ENCODE measurements at regions not wholly inside any gene's neighbourhood (a gene's known extent, or its start where the extent isn't known, plus 50 kb on each side); places are given as distances from the start of the nearest gene placed in this dataset.

GRCh38 chr2:180751306-180751920, 229.0 kb upstream of the UBE2E3 start:
- ChIA-PET CTCF (no interaction called here), RAD21 (ENCODE audit: low non-redundant PET in 1 of 2, low total read pairs in 2 of 2, uncharacterized antibody in 2 of 2, unreplicated experiment in 2 of 2) (no interaction called here), POLR2A (no interaction called here)
- no peaks in the 10 kb centered on the region for H3K36me3 ChIP-seq (ENCODE audit: control insufficient read depth in 1 of 2, insufficient read depth in 2 of 2, low read length in 2 of 2)
- H3K4me3 ChIP-seq (replicated peaks in 1 of 2; ENCODE audit: low read depth in 1 of 2, low read length in 2 of 2): no peak overlapping the region
- no peaks in the 10 kb centered on the region for H3K79me2 ChIP-seq (ENCODE audit: insufficient read depth, low read length)
- H3K4me1 ChIP-seq (ENCODE audit: control insufficient read depth in 1 of 2, insufficient read depth in 2 of 2, low read length in 2 of 2): peaks cover 0 to 7% of the 10 kb centered on the region in 2 experiments; a peak in 1 of 4 replicates
- no peak overlapping the region for H3K9ac ChIP-seq (ENCODE audit: low read length)
- no peaks in the 10 kb centered on the region for H3K9me3 ChIP-seq (ENCODE audit: control insufficient read depth in 1 of 2, insufficient read depth in 1 of 2, low read depth in 1 of 2, low read length in 2 of 2)
- BruUV-seq (replicated peaks): no TSS peak
- no peaks in the 10 kb centered on the region for H4K20me1 ChIP-seq (ENCODE audit: insufficient read depth)
- H3K27ac ChIP-seq (ENCODE audit: low read depth, low read length): no peak overlapping the region
- H3K4me2 ChIP-seq (ENCODE audit: low read length): no peak overlapping the region
- H2AFZ ChIP-seq (ENCODE audit: low read depth, low read length, poor library complexity, severe bottlenecking): no peak overlapping the region
- H3K27me3 ChIP-seq (ENCODE audit: insufficient read depth, low read length): no peaks in the 10 kb centered on the region
- TF ChIP-seq TCF7L2 (IDR thresholded peaks at IDR 0.05; ENCODE audit: borderline replicate concordance, extremely low read depth, insufficient read depth, insufficient read length): no peak
- no peak for TF ChIP-seq POLR2A (IDR thresholded peaks at IDR 0.05; ENCODE audit: borderline replicate concordance, extremely low read depth, insufficient read depth, insufficient read length)
- TF ChIP-seq MAX (IDR thresholded peaks at IDR 0.05): no peak
- no peak for TF ChIP-seq YY1 (IDR thresholded peaks at IDR 0.05; ENCODE audit: extremely low read depth, insufficient replicate concordance, low read depth, low read length)
- no peak for TF ChIP-seq CEBPB (IDR thresholded peaks at IDR 0.05; ENCODE audit: low read depth)
- TF ChIP-seq SP1 (IDR thresholded peaks at IDR 0.05; ENCODE audit: low read depth): no peak
- TF ChIP-seq ZFX (IDR thresholded peaks at IDR 0.05): no peak
- TF ChIP-seq SIN3A (IDR thresholded peaks at IDR 0.05; ENCODE audit: low read depth): no peak
- TF ChIP-seq EZH2phosphoT487 (IDR thresholded peaks at IDR 0.05; ENCODE audit: borderline replicate concordance): no peak
- no peak for TF ChIP-seq ELF1 (IDR thresholded peaks at IDR 0.05; ENCODE audit: borderline replicate concordance, low read depth)
- no peak for TF ChIP-seq ZNF274 (IDR thresholded peaks at IDR 0.05; ENCODE audit: low read depth, low read length)
- no peak for TF ChIP-seq JUND (IDR thresholded peaks at IDR 0.05)
- TF ChIP-seq EGR1 (IDR thresholded peaks at IDR 0.05; ENCODE audit: low read depth): no peak
- no peak for TF ChIP-seq FOSL1 (IDR thresholded peaks at IDR 0.05; ENCODE audit: low read depth)
- TF ChIP-seq REST (IDR thresholded peaks at IDR 0.05; ENCODE audit: low read depth): no peak
- TF ChIP-seq ATF3 (IDR thresholded peaks at IDR 0.05): no peak
- TF ChIP-seq SRF (IDR thresholded peaks at IDR 0.05; ENCODE audit: low read depth): no peak
- no peak for TF ChIP-seq EZH2 (IDR thresholded peaks at IDR 0.05)
- no peak for TF ChIP-seq ZBTB33 (IDR thresholded peaks at IDR 0.05; ENCODE audit: extremely low read depth, insufficient replicate concordance, low read length)
- TF ChIP-seq RAD21 (IDR thresholded peaks at IDR 0.05; ENCODE audit: low read depth): no peak
- no peaks in the 10 kb centered on the region for H3K9me2 ChIP-seq (ENCODE audit: insufficient read depth)
- ATAC-seq (no peak), DNase-seq (ENCODE audit: low read depth, low spot score) (no peak)
- intact Hi-C loops (cut with micrococcal nuclease): no loop called here
